ENCODE measurements at regions not wholly inside any gene's neighbourhood (a gene's known extent, or its start where the extent isn't known, plus 50 kb on each side); places are given as distances from the start of the nearest gene placed in this dataset.

DNA sequence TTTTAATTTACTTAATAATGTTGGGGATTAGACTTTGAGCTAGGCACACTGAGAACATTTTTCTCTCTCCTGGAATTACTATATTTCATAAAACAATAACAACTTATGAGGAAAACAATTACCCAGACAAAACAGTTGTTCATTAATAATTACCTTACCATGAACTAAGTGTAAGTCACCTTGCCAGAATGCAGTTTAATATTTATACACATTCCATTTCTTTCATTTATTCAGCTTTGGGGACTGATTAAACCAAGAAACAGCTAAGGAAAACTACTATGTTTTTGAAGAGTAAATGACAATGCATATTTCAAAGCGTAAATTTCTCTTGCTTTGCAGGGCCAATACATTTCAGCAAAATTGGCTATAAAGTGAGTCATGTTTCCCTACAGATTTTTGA, 616.2 kb downstream of the PRELID2 start:
- in situ Hi-C loops (cut with HindIII; ENCODE audit: low pct_unique_long_range_greater_than_20kb, low sequenced_read_pairs), result no loop called here
- DNase-seq (ENCODE audit: low read depth), result peak; percentile 31

GRCh38 chr5:145218019-145218418, 617.1 kb downstream of the PRELID2 start:
- peak; percentile 52 for DNase-seq (ENCODE audit: low read depth)
- in situ Hi-C loops (cut with HindIII; ENCODE audit: low pct_unique_long_range_greater_than_20kb, low sequenced_read_pairs), result no loop called here

- in situ Hi-C loops (cut with HindIII; ENCODE audit: low pct_unique_long_range_greater_than_20kb, low sequenced_read_pairs), result no loop called here
- DNase-seq (ENCODE audit: low read depth), result no peak
Measured at GRCh38 chr5:145210020-145210419, 625.1 kb downstream of the PRELID2 start.

- DNase-seq (ENCODE audit: low read depth), result no peak
- in situ Hi-C loops (cut with HindIII; ENCODE audit: low pct_unique_long_range_greater_than_20kb, low sequenced_read_pairs), result no loop called here
Measured at GRCh38 chr5:145205546-145205945, 629.6 kb downstream of the PRELID2 start.

- in situ Hi-C loops (cut with HindIII; ENCODE audit: low pct_unique_long_range_greater_than_20kb, low sequenced_read_pairs), result no loop called here
- no peak for DNase-seq (ENCODE audit: low read depth)
Measured at GRCh38 chr5:145204743-145205142, 630.4 kb downstream of the PRELID2 start.

GRCh38 chr5:145203193-145203592, 631.9 kb downstream of the PRELID2 start:
- in situ Hi-C loops (cut with HindIII; ENCODE audit: low pct_unique_long_range_greater_than_20kb, low sequenced_read_pairs), result no loop called here
- DNase-seq (ENCODE audit: low read depth), result no peak

GRCh38 chr5:145198525-145199260, 636.4 kb downstream of the PRELID2 start:
- in situ Hi-C loops (cut with HindIII; ENCODE audit: low pct_unique_long_range_greater_than_20kb, low sequenced_read_pairs), result no loop called here
- no peak for DNase-seq (ENCODE audit: low read depth)

GRCh38 chr5:145189746-145190145, 645.4 kb downstream of the PRELID2 start:
- DNase-seq (ENCODE audit: low read depth), result no peak
- in situ Hi-C loops (cut with HindIII; ENCODE audit: low pct_unique_long_range_greater_than_20kb, low sequenced_read_pairs), result no loop called here

GRCh38 chr5:145180371-145180770, 654.8 kb downstream of the PRELID2 start:
- in situ Hi-C loops (cut with HindIII; ENCODE audit: low pct_unique_long_range_greater_than_20kb, low sequenced_read_pairs), result no loop called here
- no peak for DNase-seq (ENCODE audit: low read depth)

GRCh38 chr5:145178641-145179523, 656.3 kb downstream of the PRELID2 start:
- no peak for DNase-seq (ENCODE audit: low read depth)
- in situ Hi-C loops (cut with HindIII; ENCODE audit: low pct_unique_long_range_greater_than_20kb, low sequenced_read_pairs), result no loop called here

DNA sequence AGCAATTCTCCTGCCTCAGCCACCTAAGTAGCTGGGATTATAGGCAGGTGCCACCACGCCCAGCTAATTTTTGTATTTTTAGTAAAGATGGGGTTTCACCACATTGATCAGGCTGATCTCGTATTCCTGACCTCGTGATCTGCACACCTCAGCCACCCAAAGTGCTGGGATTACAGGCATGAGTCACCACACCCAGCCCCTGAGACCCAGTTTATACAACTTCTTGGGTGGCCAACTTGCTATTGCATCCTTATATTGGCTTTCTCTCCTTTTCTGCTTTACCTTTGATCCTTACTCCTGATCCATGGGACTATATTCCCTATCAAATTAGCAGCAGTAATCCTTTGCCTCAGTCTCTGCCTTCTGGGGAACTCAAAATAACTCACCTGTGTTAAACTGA, 659.1 kb downstream of the PRELID2 start:
- in situ Hi-C loops (cut with HindIII; ENCODE audit: low pct_unique_long_range_greater_than_20kb, low sequenced_read_pairs), result no loop called here
- no peak for DNase-seq (ENCODE audit: low read depth)

DNA sequence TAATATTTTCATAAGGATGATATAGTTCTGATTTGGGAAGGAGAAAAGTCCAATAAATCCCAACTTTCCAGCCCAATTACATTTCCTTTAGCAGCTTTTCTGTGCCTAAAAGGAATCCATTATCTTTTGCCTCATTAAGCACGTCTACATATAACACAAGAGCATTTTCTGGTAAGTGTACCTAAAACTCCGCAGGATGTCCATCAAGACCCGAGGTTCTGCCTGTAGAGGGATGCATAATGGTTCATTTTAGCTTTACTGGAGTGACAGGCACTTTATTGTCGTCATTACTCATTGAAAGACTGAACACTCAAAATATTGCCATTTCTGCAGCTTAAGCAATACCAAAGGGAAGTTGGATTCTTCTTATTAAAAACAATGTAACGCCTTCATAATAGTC, 669.0 kb downstream of the PRELID2 start:
- in situ Hi-C loops (cut with HindIII; ENCODE audit: low pct_unique_long_range_greater_than_20kb, low sequenced_read_pairs), result no loop called here
- no peak for DNase-seq (ENCODE audit: low read depth)

DNA sequence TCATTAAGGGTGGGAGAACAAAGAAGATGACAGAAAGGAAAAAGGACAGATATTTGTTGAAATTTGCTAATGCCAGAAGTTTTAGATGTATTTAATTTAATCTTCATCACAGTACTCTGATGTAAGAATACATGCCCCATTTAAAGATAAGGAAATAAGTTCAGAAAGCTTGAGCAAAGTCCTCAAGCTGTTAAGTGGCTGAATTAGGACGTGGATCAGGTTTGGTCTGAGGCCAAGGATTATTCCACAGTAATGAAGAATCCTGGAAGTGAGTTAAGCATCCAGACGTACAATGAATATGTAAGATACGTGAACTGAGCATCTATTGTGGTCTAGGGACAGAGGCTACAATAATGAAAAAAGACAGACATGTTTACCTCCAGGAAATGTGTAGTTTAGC, 671.3 kb downstream of the PRELID2 start:
- no peak for DNase-seq (ENCODE audit: low read depth)
- in situ Hi-C loops (cut with HindIII; ENCODE audit: low pct_unique_long_range_greater_than_20kb, low sequenced_read_pairs), result no loop called here

GRCh38 chr5:145162626-145163025, 672.5 kb downstream of the PRELID2 start:
- DNase-seq (ENCODE audit: low read depth), result no peak
- in situ Hi-C loops (cut with HindIII; ENCODE audit: low pct_unique_long_range_greater_than_20kb, low sequenced_read_pairs), result no loop called here

DNA sequence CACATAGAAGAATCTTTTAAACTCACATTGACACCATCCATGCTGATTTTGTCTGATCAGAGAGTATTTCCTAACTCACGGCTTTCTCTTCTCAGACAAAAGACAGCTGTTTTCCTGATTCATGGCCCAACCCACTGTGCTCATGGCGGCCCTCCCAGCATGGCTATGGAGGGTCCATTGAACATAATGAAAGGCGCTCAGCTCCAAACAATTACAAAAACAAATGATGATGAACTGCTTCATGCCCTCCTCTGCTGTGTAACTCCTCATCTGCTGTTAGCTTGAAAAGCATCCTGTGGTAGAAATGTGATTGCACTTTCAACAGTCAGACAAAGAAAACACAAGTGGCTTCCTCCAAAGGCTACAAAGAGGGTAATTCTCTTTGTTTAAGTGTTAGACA, 673.8 kb downstream of the PRELID2 start:
- in situ Hi-C loops (cut with HindIII; ENCODE audit: low pct_unique_long_range_greater_than_20kb, low sequenced_read_pairs), result no loop called here
- DNase-seq (ENCODE audit: low read depth), result no peak

DNA sequence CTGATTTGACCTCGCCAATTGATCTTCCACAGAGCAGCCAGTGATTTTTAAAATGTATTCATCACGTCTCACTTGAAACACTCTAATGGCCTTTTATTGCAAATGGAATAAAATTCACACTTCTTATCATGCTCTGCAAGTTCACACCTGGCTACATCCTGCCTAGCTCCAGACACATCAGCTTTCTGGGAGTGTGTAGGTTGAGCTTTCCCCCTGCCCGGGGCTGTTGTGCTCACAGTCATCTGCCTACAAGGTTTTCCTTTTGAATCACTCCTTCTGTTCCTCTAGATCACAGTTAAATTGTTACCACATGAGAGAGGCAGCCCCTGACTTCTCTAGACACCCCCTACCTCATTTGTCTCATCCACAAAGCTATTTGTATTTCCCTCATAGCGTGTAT, 674.5 kb downstream of the PRELID2 start:
- in situ Hi-C loops (cut with HindIII; ENCODE audit: low pct_unique_long_range_greater_than_20kb, low sequenced_read_pairs), result no loop called here
- no peak for DNase-seq (ENCODE audit: low read depth)

GRCh38 chr5:145158730-145159129, 676.4 kb downstream of the PRELID2 start:
- DNase-seq (ENCODE audit: low read depth), result no peak
- in situ Hi-C loops (cut with HindIII; ENCODE audit: low pct_unique_long_range_greater_than_20kb, low sequenced_read_pairs), result no loop called here

- DNase-seq (ENCODE audit: low read depth), result no peak
- in situ Hi-C loops (cut with HindIII; ENCODE audit: low pct_unique_long_range_greater_than_20kb, low sequenced_read_pairs), result no loop called here
Measured at GRCh38 chr5:145157841-145158240, 677.3 kb downstream of the PRELID2 start.

GRCh38 chr5:145141534-145141933, 693.6 kb downstream of the PRELID2 start:
- no peak for DNase-seq (ENCODE audit: low read depth)
- in situ Hi-C loops (cut with HindIII; ENCODE audit: low pct_unique_long_range_greater_than_20kb, low sequenced_read_pairs), result no loop called here

- in situ Hi-C loops (cut with HindIII; ENCODE audit: low pct_unique_long_range_greater_than_20kb, low sequenced_read_pairs), result no loop called here
- DNase-seq (ENCODE audit: low read depth), result no peak
Measured at GRCh38 chr5:145130996-145131395, 704.1 kb downstream of the PRELID2 start.
